Common myeloid progenitor, CD34-positive (primary cell): ENCODE measurements at regions not wholly inside any gene's neighbourhood (a gene's known extent, or its start where the extent isn't known, plus 50 kb on each side); places are given as distances from the start of the nearest gene placed in this dataset.
"Not testable (repeated sequence)": the region's sequence is repeated elsewhere in the genome, so short reads cannot be mapped to it uniquely, and the experiment has no call there.

Experiments
- CTCF ChIA-PET: fragments of 350-600 bp; sonication (Branson Sonifier 250); formaldehyde crosslinking; loops from one replicate; lab custom pipeline; 2021; ENCODE audit warnings: antibody characterized with exemption; lab: Charles Lee
- POLR2A ChIA-PET: fragments of 350-600 bp; sonication (Branson Sonifier 250); formaldehyde crosslinking; loops from one replicate; lab custom pipeline; 2021; ENCODE audit warnings: antibody characterized with exemption; lab: Charles Lee
- DNase-seq, 3 donors: peaks; one replicate each; pipeline versions ENCODE4 v3.0.0 to v3.0.0-alpha.2; 2013
- H3K27ac ChIP-seq, 2 experiments: 1 replicate in 1 of 2; 2 replicates in 1 of 2; pipeline ENCODE4 v1.7.0; 2013; ENCODE audit warnings: inconsistent platforms in 2 of 2, low read length in 2 of 2, mild to moderate bottlenecking in 2 of 2, low read depth in 1 of 2, moderate library complexity in 1 of 2; ENCODE audit not compliant: severe bottlenecking in 2 of 2, insufficient read depth in 1 of 2, poor library complexity in 1 of 2
- H3K27me3 ChIP-seq, 5 experiments: replicated peaks in 2 of 5; 1 replicate in 3 of 5; 2 replicates in 2 of 5; pipeline versions ENCODE4 v1.6.1 to v1.7.0; 2013; ENCODE audit warnings: low read length in 4 of 5, mild to moderate bottlenecking in 2 of 5, moderate library complexity in 2 of 5, inconsistent platforms in 1 of 5; ENCODE audit not compliant: insufficient read depth in 5 of 5, control insufficient read depth in 4 of 5
- H3K36me3 ChIP-seq, 4 experiments: 1 replicate in 2 of 4; 2 replicates in 2 of 4; pipeline versions ENCODE4 v1.6.1 to v1.7.0; 2013; ENCODE audit warnings: low read length in 3 of 4, control low read depth in 1 of 4, mild to moderate bottlenecking in 1 of 4; ENCODE audit not compliant: control insufficient read depth in 4 of 4, insufficient read depth in 4 of 4
- H3K4me1 ChIP-seq, 4 experiments: 1 replicate in 3 of 4; 2 replicates in 1 of 4; pipeline versions ENCODE4 v1.6.1 to v1.7.1; 2013; ENCODE audit warnings: low read length in 3 of 4, mild to moderate bottlenecking in 3 of 4, control low read depth in 1 of 4, inconsistent platforms in 1 of 4, moderate library complexity in 1 of 4; ENCODE audit not compliant: control insufficient read depth in 4 of 4, insufficient read depth in 4 of 4; ENCODE audit errors: control extremely low read depth in 1 of 4
- H3K4me3 ChIP-seq, 7 experiments: 1 replicate in 4 of 7; 2 replicates in 3 of 7; pipeline versions ENCODE4 v1.5.1 to v1.7.0; 2013; ENCODE audit warnings: mild to moderate bottlenecking in 7 of 7, low read length in 6 of 7, moderate library complexity in 6 of 7, inconsistent platforms in 2 of 7, low read depth in 2 of 7, control low read depth in 1 of 7; ENCODE audit not compliant: insufficient read depth in 4 of 7, control insufficient read depth in 1 of 7; ENCODE audit errors: extremely low read depth in 1 of 7
- H3K9me3 ChIP-seq, 5 experiments: 1 replicate in 4 of 5; 2 replicates in 1 of 5; pipeline versions ENCODE4 v1.6.1 to v1.7.1; 2013; ENCODE audit warnings: low read length in 4 of 5, mild to moderate bottlenecking in 2 of 5, inconsistent platforms in 1 of 5, low read depth in 1 of 5, moderate library complexity in 1 of 5; ENCODE audit not compliant: control insufficient read depth in 4 of 5, insufficient read depth in 2 of 5; ENCODE audit errors: control extremely low read depth in 1 of 5
- WGBS: methylation state at CpG from one replicate; pipeline ENCODE4 v1.1.5; 2013; ENCODE audit not compliant: insufficient coverage; 5-methylcytosine and 5-hydroxymethylcytosine counted together

DNA sequence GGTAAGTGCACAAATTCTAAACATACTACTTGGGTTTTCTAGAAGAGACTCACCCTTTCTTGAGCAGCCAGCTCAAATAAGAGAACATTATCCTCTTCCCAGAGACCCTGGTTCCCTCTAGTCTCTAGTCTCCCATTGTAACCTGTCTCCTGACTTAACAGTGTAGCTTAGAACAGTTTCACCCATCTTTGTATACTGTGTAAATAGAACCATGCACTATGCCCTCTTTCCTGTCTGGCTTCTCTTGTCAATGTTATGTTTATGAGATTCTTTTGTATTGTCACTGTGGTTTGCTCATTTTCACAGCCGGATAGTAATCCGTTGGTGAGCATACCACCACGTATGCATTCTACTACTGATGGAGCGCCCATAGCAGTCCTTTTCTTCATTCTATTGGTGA, 227.4 kb upstream of the PLPP4 start:
- ChIA-PET POLR2A (no interaction called here), CTCF (no interaction called here)
- no peak for DNase-seq
- Histone ChIP-seq H3K9me3 (peaks cover 0 to 5% (median 0%) of the 10 kb centered on the region in 5 experiments), H3K27ac (no peak overlapping the region), H3K27me3 (peaks cover 0 to 2% (median 0%) of the 10 kb centered on the region in 5 experiments), H3K36me3 (no peaks in the 10 kb centered on the region), H3K4me1 (no peaks in the 10 kb centered on the region), H3K4me3 (no peak overlapping the region)
- 100% methylated on average over 2 of the region's 4 CpGs for WGBS

- CTCF ChIA-PET, H3K4me3 ChIP-seq, POLR2A ChIA-PET, H3K27me3 ChIP-seq, H3K9me3 ChIP-seq, H3K27ac ChIP-seq, H3K36me3 ChIP-seq, DNase-seq, H3K4me1 ChIP-seq: not testable (repeated sequence)
- WGBS = 50% methylated on average over 2 of the region's 12 CpGs
Observed at GRCh38 chr10:120239695-120240094, 217.3 kb upstream of the PLPP4 start.

- ChIA-PET POLR2A (no interaction called here), CTCF (no interaction called here)
- 50% methylated on average over 2 of the region's 13 CpGs for WGBS
Observed at GRCh38 chr10:120251821-120252442, 205.1 kb upstream of the PLPP4 start.

GRCh38 chr10:120253131-120253530, 203.9 kb upstream of the PLPP4 start:
- Histone ChIP-seq H3K27me3 (no peaks in the 10 kb centered on the region), H3K27ac (no peak overlapping the region), H3K4me1 (no peaks in the 10 kb centered on the region), H3K9me3 (peaks cover 0 to 3% (median 0%) of the 10 kb centered on the region in 5 experiments), H3K4me3 (no peak overlapping the region), H3K36me3 (no peaks in the 10 kb centered on the region)
- 100% methylated on average over 3 of the region's 3 CpGs for WGBS
- DNase-seq = no peak
- CTCF ChIA-PET = no interaction called here
- POLR2A ChIA-PET = no interaction called here

More at GRCh38 chr10:120251821-120252442, 205.1 kb upstream of the PLPP4 start:
- no peak for DNase-seq
- Histone ChIP-seq H3K27ac (no peak overlapping the region), H3K4me3 (no peak overlapping the region), H3K4me1 (no peaks in the 10 kb centered on the region), H3K36me3 (no peaks in the 10 kb centered on the region), H3K27me3 (peaks cover 0 to 2% (median 0%) of the 10 kb centered on the region in 5 experiments), H3K9me3 (peaks cover 0 to 3% (median 0%) of the 10 kb centered on the region in 5 experiments)

GRCh38 chr10:120260456-120260855, 196.6 kb upstream of the PLPP4 start:
- CTCF ChIA-PET = no interaction called here
- 85% methylated on average over 4 of the region's 4 CpGs for whole genome bisulfite sequencing
- Histone ChIP-seq H3K27ac (no peak overlapping the region), H3K4me1 (no peaks in the 10 kb centered on the region), H3K27me3 (peaks cover 0 to 13% (median 4%) of the 10 kb centered on the region in 5 experiments), H3K4me3 (no peak overlapping the region), H3K36me3 (no peaks in the 10 kb centered on the region), H3K9me3 (no peaks in the 10 kb centered on the region)
- POLR2A ChIA-PET = no interaction called here
- DNase-seq = no peak

- Histone ChIP-seq H3K9me3 (no peaks in the 10 kb centered on the region), H3K4me1 (no peaks in the 10 kb centered on the region), H3K36me3 (no peaks in the 10 kb centered on the region), H3K27ac (no peak overlapping the region), H3K4me3 (no peak overlapping the region), H3K27me3 (peaks cover 0 to 13% (median 4%) of the 10 kb centered on the region in 5 experiments)
- ChIA-PET CTCF (no interaction called here), POLR2A (no interaction called here)
- 100% methylated on average over 1 of the region's 1 CpG for WGBS
- DNase-seq = no peak
Observed at GRCh38 chr10:120262857-120263547, 194.0 kb upstream of the PLPP4 start.

- H3K36me3 ChIP-seq = no peaks in the 10 kb centered on the region
- H3K27ac ChIP-seq = no peak overlapping the region
- H3K4me1 ChIP-seq = no peaks in the 10 kb centered on the region
- H3K4me3 ChIP-seq = no peak overlapping the region
- WGBS = 100% methylated on average over 2 of the region's 3 CpGs
- DNase-seq = no peak
- H3K27me3 ChIP-seq = peaks cover 0 to 10% (median 4%) of the 10 kb centered on the region in 5 experiments
- ChIA-PET POLR2A (no interaction called here), CTCF (no interaction called here)
- peaks cover 0 to 4% (median 0%) of the 10 kb centered on the region in 5 experiments for H3K9me3 ChIP-seq
Observed at GRCh38 chr10:120266022-120266421, 191.0 kb upstream of the PLPP4 start.
